ENCODE measurements at regions not wholly inside any gene's neighbourhood (a gene's known extent, or its start where the extent isn't known, plus 50 kb on each side); places are given as distances from the start of the nearest gene placed in this dataset.

DNA sequence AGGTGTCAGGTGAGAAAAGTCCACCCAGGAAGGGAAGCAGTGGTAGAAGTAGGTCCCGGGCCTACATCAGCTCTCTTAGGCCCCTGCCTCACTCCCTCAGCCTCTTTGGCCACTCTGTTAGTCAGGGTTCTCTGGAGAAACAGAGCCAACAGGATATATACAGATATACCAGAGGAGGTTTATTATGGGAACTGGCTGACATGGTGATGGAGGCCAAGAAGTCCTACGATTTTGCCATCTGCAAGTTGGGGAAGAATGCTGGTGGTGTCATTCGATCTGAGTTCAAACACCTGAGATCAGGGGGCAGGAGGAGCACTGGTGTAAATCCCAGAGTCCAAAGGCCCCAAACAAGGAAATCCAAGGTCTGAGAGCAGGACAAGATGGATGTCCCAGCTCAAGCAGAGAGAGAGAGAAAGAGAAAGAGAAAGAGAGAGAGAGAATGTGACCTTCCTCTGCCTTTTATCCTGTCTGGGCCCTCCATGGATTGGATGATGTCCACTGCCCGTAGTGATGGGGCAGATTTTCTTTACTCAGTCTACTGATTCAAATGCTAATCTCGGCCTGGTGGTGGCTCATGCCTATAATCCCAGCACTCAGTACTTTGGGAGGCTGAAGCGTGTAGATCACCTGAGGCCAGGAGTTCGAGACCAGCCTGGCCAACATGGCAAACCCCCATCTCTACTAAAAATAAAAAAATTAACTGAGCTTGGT is 111.1 kb upstream of the MYCN start:
- Histone ChIP-seq H3K36me3 (ENCODE audit: insufficient read depth, low read length) (no peaks in the 10 kb centered on the region), H3K79me2 (replicated peaks; ENCODE audit: insufficient read depth, low read length) (no peaks in the 10 kb centered on the region), H3F3A (ENCODE audit: insufficient read depth, low read length, poor library complexity, severe bottlenecking) (no peaks in the 10 kb centered on the region), H3K4me3 (ENCODE audit: low read length) (no peak overlapping the region), H3K4me2 (ENCODE audit: low read length) (no peak overlapping the region), H4K20me1 (ENCODE audit: insufficient read depth) (no peaks in the 10 kb centered on the region), H3K27ac (ENCODE audit: low read length) (no peak overlapping the region), H3K9me3 (ENCODE audit: low read length) (no peaks in the 10 kb centered on the region), H3K9me2 (ENCODE audit: insufficient read depth, low read length) (no peaks in the 10 kb centered on the region), H3K27me3 (ENCODE audit: insufficient read depth, low read depth, low read length) (no peaks in the 10 kb centered on the region), H3K9ac (ENCODE audit: low read length) (no peak overlapping the region), H2AFZ (ENCODE audit: low read depth, low read length) (no peak overlapping the region)
- TF ChIP-seq, protein P1, sequence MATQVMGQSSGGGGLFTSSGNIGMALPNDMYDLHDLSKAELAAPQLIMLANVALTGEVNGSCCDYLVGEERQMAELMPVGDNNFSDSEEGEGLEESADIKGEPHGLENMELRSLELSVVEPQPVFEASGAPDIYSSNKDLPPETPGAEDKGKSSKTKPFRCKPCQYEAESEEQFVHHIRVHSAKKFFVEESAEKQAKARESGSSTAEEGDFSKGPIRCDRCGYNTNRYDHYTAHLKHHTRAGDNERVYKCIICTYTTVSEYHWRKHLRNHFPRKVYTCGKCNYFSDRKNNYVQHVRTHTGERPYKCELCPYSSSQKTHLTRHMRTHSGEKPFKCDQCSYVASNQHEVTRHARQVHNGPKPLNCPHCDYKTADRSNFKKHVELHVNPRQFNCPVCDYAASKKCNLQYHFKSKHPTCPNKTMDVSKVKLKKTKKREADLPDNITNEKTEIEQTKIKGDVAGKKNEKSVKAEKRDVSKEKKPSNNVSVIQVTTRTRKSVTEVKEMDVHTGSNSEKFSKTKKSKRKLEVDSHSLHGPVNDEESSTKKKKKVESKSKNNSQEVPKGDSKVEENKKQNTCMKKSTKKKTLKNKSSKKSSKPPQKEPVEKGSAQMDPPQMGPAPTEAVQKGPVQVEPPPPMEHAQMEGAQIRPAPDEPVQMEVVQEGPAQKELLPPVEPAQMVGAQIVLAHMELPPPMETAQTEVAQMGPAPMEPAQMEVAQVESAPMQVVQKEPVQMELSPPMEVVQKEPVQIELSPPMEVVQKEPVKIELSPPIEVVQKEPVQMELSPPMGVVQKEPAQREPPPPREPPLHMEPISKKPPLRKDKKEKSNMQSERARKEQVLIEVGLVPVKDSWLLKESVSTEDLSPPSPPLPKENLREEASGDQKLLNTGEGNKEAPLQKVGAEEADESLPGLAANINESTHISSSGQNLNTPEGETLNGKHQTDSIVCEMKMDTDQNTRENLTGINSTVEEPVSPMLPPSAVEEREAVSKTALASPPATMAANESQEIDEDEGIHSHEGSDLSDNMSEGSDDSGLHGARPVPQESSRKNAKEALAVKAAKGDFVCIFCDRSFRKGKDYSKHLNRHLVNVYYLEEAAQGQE (IDR thresholded peaks at IDR 0.05; ENCODE audit: borderline replicate concordance) = no peak
- TF ChIP-seq, protein P2, sequence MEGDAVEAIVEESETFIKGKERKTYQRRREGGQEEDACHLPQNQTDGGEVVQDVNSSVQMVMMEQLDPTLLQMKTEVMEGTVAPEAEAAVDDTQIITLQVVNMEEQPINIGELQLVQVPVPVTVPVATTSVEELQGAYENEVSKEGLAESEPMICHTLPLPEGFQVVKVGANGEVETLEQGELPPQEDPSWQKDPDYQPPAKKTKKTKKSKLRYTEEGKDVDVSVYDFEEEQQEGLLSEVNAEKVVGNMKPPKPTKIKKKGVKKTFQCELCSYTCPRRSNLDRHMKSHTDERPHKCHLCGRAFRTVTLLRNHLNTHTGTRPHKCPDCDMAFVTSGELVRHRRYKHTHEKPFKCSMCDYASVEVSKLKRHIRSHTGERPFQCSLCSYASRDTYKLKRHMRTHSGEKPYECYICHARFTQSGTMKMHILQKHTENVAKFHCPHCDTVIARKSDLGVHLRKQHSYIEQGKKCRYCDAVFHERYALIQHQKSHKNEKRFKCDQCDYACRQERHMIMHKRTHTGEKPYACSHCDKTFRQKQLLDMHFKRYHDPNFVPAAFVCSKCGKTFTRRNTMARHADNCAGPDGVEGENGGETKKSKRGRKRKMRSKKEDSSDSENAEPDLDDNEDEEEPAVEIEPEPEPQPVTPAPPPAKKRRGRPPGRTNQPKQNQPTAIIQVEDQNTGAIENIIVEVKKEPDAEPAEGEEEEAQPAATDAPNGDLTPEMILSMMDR (IDR thresholded peaks at IDR 0.05; ENCODE audit: poor library complexity, severe bottlenecking) = no peak

DNA sequence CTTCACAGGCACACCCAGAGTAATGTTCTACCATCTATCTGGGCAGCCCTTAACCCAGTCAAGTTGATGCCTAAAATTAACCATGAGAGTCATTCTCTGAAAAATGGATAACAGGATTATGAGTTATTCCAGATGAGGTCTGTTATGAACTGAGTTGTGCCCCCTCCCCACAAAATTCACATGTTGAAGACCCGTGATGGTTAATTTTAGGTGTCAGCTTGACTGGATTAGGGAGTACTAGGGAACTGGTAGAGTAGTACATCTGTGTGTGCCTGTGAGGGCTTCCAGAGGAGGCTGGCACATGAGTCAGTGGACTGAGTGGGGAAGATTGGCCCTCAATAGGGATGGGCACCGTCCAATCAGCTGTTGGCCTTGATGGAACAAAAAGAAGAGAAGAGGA is 110.4 kb upstream of the MYCN start:
- Histone ChIP-seq H3K27me3 (ENCODE audit: insufficient read depth, low read depth, low read length) (no peaks in the 10 kb centered on the region), H3K36me3 (ENCODE audit: insufficient read depth, low read length) (no peaks in the 10 kb centered on the region), H3F3A (ENCODE audit: insufficient read depth, low read length, poor library complexity, severe bottlenecking) (no peaks in the 10 kb centered on the region)

More for the DNA sequence above, 110.4 kb upstream of the MYCN start:
- H2AFZ ChIP-seq (ENCODE audit: low read depth, low read length) = no peak overlapping the region
- H3K9me3 ChIP-seq (ENCODE audit: low read length) = no peaks in the 10 kb centered on the region
- H3K79me2 ChIP-seq (replicated peaks; ENCODE audit: insufficient read depth, low read length) = no peaks in the 10 kb centered on the region
- no peak overlapping the region for H3K9ac ChIP-seq (ENCODE audit: low read length)
- no peak overlapping the region for H3K4me3 ChIP-seq (ENCODE audit: low read length)
- no peak overlapping the region for H3K27ac ChIP-seq (ENCODE audit: low read length)
- no peaks in the 10 kb centered on the region for H4K20me1 ChIP-seq (ENCODE audit: insufficient read depth)
- TF ChIP-seq, protein P2 (IDR thresholded peaks at IDR 0.05; ENCODE audit: poor library complexity, severe bottlenecking) = no peak
- TF ChIP-seq EZH2 (IDR thresholded peaks at IDR 0.05; ENCODE audit: borderline replicate concordance, insufficient read depth, low read length, poor library complexity, severe bottlenecking) = no peak
- no peak for TF ChIP-seq POLR2AphosphoS5 (IDR thresholded peaks at IDR 0.05)
- TF ChIP-seq RAD21 (conservative IDR thresholded peaks at IDR 0.05) = no peak
- no peak for TF ChIP-seq TAF1 (IDR thresholded peaks at IDR 0.05; ENCODE audit: low read depth)
- TF ChIP-seq, protein P1 (IDR thresholded peaks at IDR 0.05; ENCODE audit: borderline replicate concordance) = no peak
- TF ChIP-seq MXI1 (conservative IDR thresholded peaks at IDR 0.05; ENCODE audit: poor library complexity, severe bottlenecking) = no peak
- TF ChIP-seq SMC3 (conservative IDR thresholded peaks at IDR 0.05; ENCODE audit: poor library complexity) = no peak
- TF ChIP-seq EP300 (conservative IDR thresholded peaks at IDR 0.05; ENCODE audit: poor library complexity, severe bottlenecking) = no peak
- no peaks in the 10 kb centered on the region for H3K9me2 ChIP-seq (ENCODE audit: insufficient read depth, low read length)
- no peak overlapping the region for H3K4me2 ChIP-seq (ENCODE audit: low read length)
